Stomach (tissue), 4 donors: ENCODE measurements at regions not wholly inside any gene's neighbourhood (a gene's known extent, or its start where the extent isn't known, plus 50 kb on each side); places are given as distances from the start of the nearest gene placed in this dataset.

Experiments used
- CTCF ChIP-seq, 7 experiments: fragments of 450-650 bp in 4 of 7; fragments of 200-600 bp in 3 of 7; sonication (generic) in 3 of 7; IDR thresholded peaks; one replicate each; pipeline ENCODE4 v1.5.1; 2016 to 2019; ENCODE audit warnings: antibody characterized with exemption in 7 of 7, control low read depth in 2 of 7, mild to moderate bottlenecking in 1 of 7
- EP300 ChIP-seq: sonication (generic); formaldehyde crosslinking; IDR thresholded peaks from one replicate; pipeline ENCODE4 v1.6.1; 2017; ENCODE audit warnings: antibody characterized with exemption
- POLR2A ChIP-seq, 4 donors: fragments of 450-650 bp; IDR thresholded peaks; one replicate each; pipeline ENCODE4 v1.6.1; 2016; ENCODE audit warnings: antibody characterized with exemption in 4 of 4, control low read depth in 2 of 4, mild to moderate bottlenecking in 1 of 4, moderate library complexity in 1 of 4

- TF ChIP-seq CTCF (IDR thresholded peaks at IDR 0.05) (no peak), EP300 (no peak), POLR2A (IDR thresholded peaks at IDR 0.05) (no peak)
These were observed 330.1 kb downstream of the MAP2K6 start for GRCh38 chr17:69744512-69745070.
